HEK293 (cell line): ENCODE measurements at regions not wholly inside any gene's neighbourhood (a gene's known extent, or its start where the extent isn't known, plus 50 kb on each side); places are given as distances from the start of the nearest gene placed in this dataset.

Experiments used
- CTCF ChIA-PET: fragments of 350-600 bp; formaldehyde crosslinking; extraction: SDS; loops from one replicate; lab custom pipeline; 2021; ENCODE audit warnings: antibody characterized with exemption; lab: Yijun Ruan, JAX
- POLR2A ChIA-PET: fragments of 300-600 bp; formaldehyde crosslinking; extraction: SDS; loops from one replicate; lab custom pipeline; 2020; ENCODE audit warnings: antibody characterized with exemption, inconsistent platforms; lab: Yijun Ruan, JAX
- H3K27ac ChIP-seq: fragments of 200-500 bp; sonication (Bioruptor generic); 2 replicates; pipeline ENCODE4 v1.5.1; 2014; ENCODE audit warnings: low read depth, low read length, control low read depth, inconsistent platforms; ENCODE audit errors: extremely low read depth
- H3K36me3 ChIP-seq, 2 experiments: fragments of 200-500 bp in 1 of 2; sonication (Bioruptor generic) in 1 of 2; 1 replicate in 1 of 2; 2 replicates in 1 of 2; pipeline ENCODE4 v1.5.1; 2014 to 2017; ENCODE audit warnings: inconsistent platforms in 2 of 2, low read length in 2 of 2; ENCODE audit not compliant: control insufficient read depth in 2 of 2, insufficient read depth in 1 of 2
- H3K4me1 ChIP-seq: fragments of 200-500 bp; sonication (Bioruptor generic); 2 replicates; pipeline ENCODE4 v1.5.1; 2014; ENCODE audit warnings: mild to moderate bottlenecking, low read length, inconsistent platforms; ENCODE audit not compliant: control insufficient read depth, insufficient read depth
- H3K4me3 ChIP-seq: 2 replicates; pipeline ENCODE4 v1.5.1; 2011; ENCODE audit warnings: low read depth, mild to moderate bottlenecking, control low read depth, low read length, moderate library complexity
- H3K9me3 ChIP-seq: fragments of 200-500 bp; sonication (Bioruptor generic); 2 replicates; pipeline ENCODE4 v1.5.1; 2014; ENCODE audit warnings: low read depth, low read length, inconsistent platforms; ENCODE audit not compliant: control insufficient read depth, insufficient read depth
- FEZF1 ChIP-seq: fragments of 450-650 bp; formaldehyde crosslinking; IDR thresholded peaks from 2 replicates; pipeline ENCODE4 v1.5.1; 2016; ENCODE audit warnings: missing biosample characterization, missing genetic modification characterization
- IKZF3 ChIP-seq: fragments of 450-650 bp; IDR thresholded peaks from 2 replicates; pipeline ENCODE4 v1.5.0; 2018; ENCODE audit warnings: missing biosample characterization, mild to moderate bottlenecking, missing genetic modification characterization, moderate library complexity
- KLF1 ChIP-seq: fragments of 450-650 bp; formaldehyde crosslinking; IDR thresholded peaks from 2 replicates; pipeline ENCODE4 v1.5.1; 2016; ENCODE audit warnings: missing biosample characterization, missing genetic modification characterization
- MZF1 ChIP-seq: fragments of 450-650 bp; formaldehyde crosslinking; IDR thresholded peaks from 2 replicates; pipeline ENCODE4 v1.5.1; 2017; ENCODE audit warnings: missing biosample characterization, missing genetic modification characterization, borderline replicate concordance
- RBAK ChIP-seq: fragments of 450-650 bp; formaldehyde crosslinking; IDR thresholded peaks from 2 replicates; pipeline ENCODE4 v1.5.1; 2016; ENCODE audit warnings: missing biosample characterization, missing genetic modification characterization
- SP3 ChIP-seq: fragments of 450-650 bp; formaldehyde crosslinking; IDR thresholded peaks from 2 replicates; pipeline ENCODE4 v1.5.1; 2016; ENCODE audit warnings: missing biosample characterization, missing genetic modification characterization
- ZBTB8A ChIP-seq: fragments of 450-650 bp; formaldehyde crosslinking; IDR thresholded peaks from 2 replicates; pipeline ENCODE4 v1.5.1; 2016; ENCODE audit warnings: missing biosample characterization, missing genetic modification characterization
- ZFP3 ChIP-seq: fragments of 450-650 bp; formaldehyde crosslinking; IDR thresholded peaks from 2 replicates; pipeline ENCODE4 v1.5.1; 2016; ENCODE audit warnings: low read depth, missing biosample characterization, missing genetic modification characterization
- ZFP69B ChIP-seq: fragments of 450-650 bp; formaldehyde crosslinking; IDR thresholded peaks from 2 replicates; pipeline ENCODE4 v1.5.1; 2016; ENCODE audit warnings: missing biosample characterization, missing genetic modification characterization
- ZNF10 ChIP-seq: fragments of 450-650 bp; formaldehyde crosslinking; IDR thresholded peaks from 2 replicates; pipeline ENCODE4 v1.5.1; 2017; ENCODE audit warnings: missing biosample characterization, missing genetic modification characterization
- ZNF175 ChIP-seq: fragments of 450-650 bp; formaldehyde crosslinking; IDR thresholded peaks from 2 replicates; pipeline ENCODE4 v1.5.1; 2016; ENCODE audit warnings: missing biosample characterization, missing genetic modification characterization
- ZNF2 ChIP-seq: fragments of 450-650 bp; formaldehyde crosslinking; IDR thresholded peaks from 2 replicates; pipeline ENCODE4 v1.5.1; 2016; ENCODE audit warnings: missing biosample characterization, missing genetic modification characterization
- ZNF423 ChIP-seq: fragments of 450-650 bp; formaldehyde crosslinking; IDR thresholded peaks from 2 replicates; pipeline ENCODE4 v1.5.1; 2016; ENCODE audit warnings: missing biosample characterization, missing genetic modification characterization
- ZNF433 ChIP-seq: fragments of 450-650 bp; formaldehyde crosslinking; IDR thresholded peaks from 2 replicates; pipeline ENCODE4 v1.5.1; 2016; ENCODE audit warnings: missing biosample characterization, missing genetic modification characterization, low read depth
- ZNF544 ChIP-seq: fragments of 450-650 bp; formaldehyde crosslinking; IDR thresholded peaks from 2 replicates; pipeline ENCODE4 v1.5.0; 2017; ENCODE audit warnings: missing biosample characterization, missing genetic modification characterization
- ZNF621 ChIP-seq: fragments of 450-650 bp; formaldehyde crosslinking; IDR thresholded peaks from 2 replicates; pipeline ENCODE4 v1.5.1; 2017; ENCODE audit warnings: missing biosample characterization, missing genetic modification characterization
- ZNF624 ChIP-seq: fragments of 450-650 bp; formaldehyde crosslinking; IDR thresholded peaks from 2 replicates; pipeline ENCODE4 v1.5.1; 2017; ENCODE audit warnings: missing biosample characterization, missing genetic modification characterization
- ZNF629 ChIP-seq: fragments of 450-650 bp; formaldehyde crosslinking; IDR thresholded peaks from 2 replicates; pipeline ENCODE4 v1.5.1; 2017; ENCODE audit warnings: missing biosample characterization, missing genetic modification characterization
- ZNF785 ChIP-seq: fragments of 450-650 bp; formaldehyde crosslinking; IDR thresholded peaks from 2 replicates; pipeline ENCODE4 v1.5.1; 2016; ENCODE audit warnings: missing biosample characterization, missing genetic modification characterization
- ZSCAN16 ChIP-seq: fragments of 450-650 bp; formaldehyde crosslinking; IDR thresholded peaks from 2 replicates; pipeline ENCODE4 v1.5.1; 2016; ENCODE audit warnings: missing biosample characterization, missing genetic modification characterization
- TF ChIP-seq, protein P1 (sequence below): fragments of 450-650 bp; formaldehyde crosslinking; IDR thresholded peaks from 2 replicates; pipeline ENCODE4 v1.5.1; 2016; ENCODE audit warnings: missing biosample characterization, missing genetic modification characterization, low read depth
- TF ChIP-seq, protein P2 (sequence below): fragments of 450-650 bp; formaldehyde crosslinking; IDR thresholded peaks from 2 replicates; pipeline ENCODE4 v1.5.1; 2016; ENCODE audit warnings: missing biosample characterization, missing genetic modification characterization
- TF ChIP-seq, protein P3 (sequence below): sonication (generic); formaldehyde crosslinking; IDR thresholded peaks from 2 replicates; pipeline ENCODE4 v1.8.1; 2022; ENCODE audit warnings: mild to moderate bottlenecking, moderate library complexity, missing genetic modification reagents

DNA sequence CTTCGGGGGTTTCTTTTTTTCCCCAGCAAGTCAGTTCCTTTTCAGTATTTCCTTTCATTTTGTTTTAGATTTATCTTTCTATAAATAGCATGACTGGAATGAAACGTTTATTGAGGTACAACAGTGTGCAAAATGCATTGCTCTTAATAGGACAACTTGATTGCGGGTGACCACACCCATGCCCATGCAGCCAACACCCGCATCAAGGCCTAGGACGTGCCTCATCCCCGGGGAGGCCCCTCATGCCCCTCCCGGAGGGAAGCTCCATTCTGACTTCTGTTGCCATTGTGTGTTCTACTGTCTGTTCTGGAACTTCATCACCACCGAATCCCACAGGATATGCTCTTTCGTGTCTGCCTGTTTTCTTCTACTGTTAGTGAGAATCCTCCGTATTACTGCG lies 82.2 kb downstream of the RPS6KA4 start:
- no peaks in the 10 kb centered on the region for H3K4me1 ChIP-seq
- TF ChIP-seq ZNF624 (no peak), ZNF629 (tag by site-specific recombination) (no peak), KLF1 (tag by site-specific recombination) (peak; percentile 51), ZSCAN16 (tag by site-specific recombination) (no peak), FEZF1 (tag by site-specific recombination) (no peak), ZNF544 (no peak)
- H3K4me3 ChIP-seq: no peak overlapping the region
- CTCF ChIA-PET: interaction anchor here (0.7 to 1.3 kb wide), 2 partner anchors 140 to 208 kb away, joined by 3 to 5 read pairs; no protein-coding TSS in a partner anchor
- no peak overlapping the region for H3K27ac ChIP-seq
- POLR2A ChIA-PET: no interaction called here
- H3K36me3 ChIP-seq: no peaks in the 10 kb centered on the region
- H3K9me3 ChIP-seq: no peaks in the 10 kb centered on the region

DNA sequence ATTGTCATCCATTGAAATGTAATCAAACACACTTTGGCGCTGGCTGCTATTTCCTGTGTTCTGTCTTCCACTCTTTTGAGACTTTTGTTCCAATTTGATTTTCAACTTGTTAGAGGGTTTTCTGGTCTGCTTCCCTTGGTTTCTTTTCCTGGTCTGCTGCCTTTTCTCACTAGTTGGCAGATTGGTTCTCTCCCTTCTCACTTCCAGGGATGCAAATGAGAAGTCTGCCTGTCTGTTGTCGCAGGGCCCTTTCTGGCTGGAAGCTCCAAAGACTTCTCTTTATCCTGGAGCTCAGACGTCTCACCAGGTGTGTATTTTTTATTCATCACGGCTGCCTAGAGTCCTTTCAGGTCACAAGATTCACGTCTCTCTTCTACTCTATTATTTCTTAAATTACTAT lies 84.0 kb downstream of the RPS6KA4 start:
- Histone ChIP-seq H3K27ac (no peak overlapping the region), H3K36me3 (no peaks in the 10 kb centered on the region)
- CTCF ChIA-PET: interaction anchor here (1.1 to 1.2 kb wide), 4 partner anchors 8 to 208 kb away, joined by 3 read pairs; no protein-coding TSS in a partner anchor
- TF ChIP-seq ZNF423 (tag by site-specific recombination) (no peak), ZNF785 (tag by site-specific recombination) (no peak), ZNF433 (tag by site-specific recombination) (no peak), MZF1 (tag by site-specific recombination) (no peak), ZSCAN16 (tag by site-specific recombination) (no peak), ZNF175 (tag by site-specific recombination) (no peak), ZNF2 (no peak), ZFP3 (no peak), IKZF3 (tag by site-specific recombination) (no peak), ZNF621 (tag by site-specific recombination) (no peak), ZNF10 (tag by site-specific recombination) (no peak), ZFP69B (tag by site-specific recombination) (no peak), ZBTB8A (tag by site-specific recombination) (no peak)
- TF ChIP-seq, protein P1, sequence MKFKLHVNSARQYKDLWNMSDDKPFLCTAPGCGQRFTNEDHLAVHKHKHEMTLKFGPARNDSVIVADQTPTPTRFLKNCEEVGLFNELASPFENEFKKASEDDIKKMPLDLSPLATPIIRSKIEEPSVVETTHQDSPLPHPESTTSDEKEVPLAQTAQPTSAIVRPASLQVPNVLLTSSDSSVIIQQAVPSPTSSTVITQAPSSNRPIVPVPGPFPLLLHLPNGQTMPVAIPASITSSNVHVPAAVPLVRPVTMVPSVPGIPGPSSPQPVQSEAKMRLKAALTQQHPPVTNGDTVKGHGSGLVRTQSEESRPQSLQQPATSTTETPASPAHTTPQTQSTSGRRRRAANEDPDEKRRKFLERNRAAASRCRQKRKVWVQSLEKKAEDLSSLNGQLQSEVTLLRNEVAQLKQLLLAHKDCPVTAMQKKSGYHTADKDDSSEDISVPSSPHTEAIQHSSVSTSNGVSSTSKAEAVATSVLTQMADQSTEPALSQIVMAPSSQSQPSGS (tag by site-specific recombination): no peak
- TF ChIP-seq, all 188 proteins: peak for 0
- Histone ChIP-seq H3K4me1 (no peaks in the 10 kb centered on the region), H3K4me3 (no peak overlapping the region), H3K9me3 (no peaks in the 10 kb centered on the region)
- POLR2A ChIA-PET: no interaction called here

DNA sequence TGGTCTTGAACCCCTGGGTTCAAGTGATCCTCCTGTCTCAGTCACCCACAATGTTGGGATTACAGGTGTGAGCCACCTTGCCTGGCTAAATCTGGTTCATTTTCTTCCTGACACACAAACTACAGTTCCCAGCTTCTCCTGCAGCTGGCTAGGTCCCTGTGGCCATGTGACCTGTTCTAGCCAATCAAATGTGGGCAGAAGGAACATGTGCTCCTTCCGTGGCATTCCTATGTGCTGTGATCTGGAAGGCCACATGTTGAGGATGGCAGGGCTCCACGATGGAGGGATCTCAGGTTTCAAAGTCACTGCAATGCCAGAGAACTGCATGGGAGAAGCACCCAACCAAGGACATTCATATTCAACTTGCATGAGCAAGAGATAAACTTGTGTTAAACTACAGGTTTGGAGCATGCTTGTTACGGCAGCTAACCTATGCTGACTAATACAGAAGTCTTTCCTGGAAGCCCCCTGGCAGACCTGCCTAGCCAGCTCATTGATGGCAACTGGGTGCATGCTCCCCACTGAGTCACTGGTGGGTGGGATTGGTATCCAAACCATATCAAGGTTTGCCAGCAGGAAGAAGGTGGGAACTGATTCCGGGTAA lies 86.0 kb downstream of the RPS6KA4 start:
- peak; percentile 96 for TF ChIP-seq RBAK (tag by site-specific recombination)
- TF ChIP-seq, protein P2, sequence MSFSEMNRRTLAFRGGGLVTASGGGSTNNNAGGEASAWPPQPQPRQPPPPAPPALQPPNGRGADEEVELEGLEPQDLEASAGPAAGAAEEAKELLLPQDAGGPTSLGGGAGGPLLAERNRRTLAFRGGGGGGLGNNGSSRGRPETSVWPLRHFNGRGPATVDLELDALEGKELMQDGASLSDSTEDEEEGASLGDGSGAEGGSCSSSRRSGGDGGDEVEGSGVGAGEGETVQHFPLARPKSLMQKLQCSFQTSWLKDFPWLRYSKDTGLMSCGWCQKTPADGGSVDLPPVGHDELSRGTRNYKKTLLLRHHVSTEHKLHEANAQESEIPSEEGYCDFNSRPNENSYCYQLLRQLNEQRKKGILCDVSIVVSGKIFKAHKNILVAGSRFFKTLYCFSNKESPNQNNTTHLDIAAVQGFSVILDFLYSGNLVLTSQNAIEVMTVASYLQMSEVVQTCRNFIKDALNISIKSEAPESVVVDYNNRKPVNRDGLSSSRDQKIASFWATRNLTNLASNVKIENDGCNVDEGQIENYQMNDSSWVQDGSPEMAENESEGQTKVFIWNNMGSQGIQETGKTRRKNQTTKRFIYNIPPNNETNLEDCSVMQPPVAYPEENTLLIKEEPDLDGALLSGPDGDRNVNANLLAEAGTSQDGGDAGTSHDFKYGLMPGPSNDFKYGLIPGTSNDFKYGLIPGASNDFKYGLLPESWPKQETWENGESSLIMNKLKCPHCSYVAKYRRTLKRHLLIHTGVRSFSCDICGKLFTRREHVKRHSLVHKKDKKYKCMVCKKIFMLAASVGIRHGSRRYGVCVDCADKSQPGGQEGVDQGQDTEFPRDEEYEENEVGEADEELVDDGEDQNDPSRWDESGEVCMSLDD: no peak
- TF ChIP-seq, protein P3, sequence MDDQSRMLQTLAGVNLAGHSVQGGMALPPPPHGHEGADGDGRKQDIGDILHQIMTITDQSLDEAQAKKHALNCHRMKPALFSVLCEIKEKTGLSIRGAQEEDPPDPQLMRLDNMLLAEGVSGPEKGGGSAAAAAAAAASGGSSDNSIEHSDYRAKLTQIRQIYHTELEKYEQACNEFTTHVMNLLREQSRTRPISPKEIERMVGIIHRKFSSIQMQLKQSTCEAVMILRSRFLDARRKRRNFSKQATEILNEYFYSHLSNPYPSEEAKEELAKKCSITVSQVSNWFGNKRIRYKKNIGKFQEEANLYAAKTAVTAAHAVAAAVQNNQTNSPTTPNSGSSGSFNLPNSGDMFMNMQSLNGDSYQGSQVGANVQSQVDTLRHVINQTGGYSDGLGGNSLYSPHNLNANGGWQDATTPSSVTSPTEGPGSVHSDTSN: no peak
- TF ChIP-seq SP3 (tag by site-specific recombination): no peak
- no peak overlapping the region for H3K27ac ChIP-seq
- no peaks in the 10 kb centered on the region for H3K36me3 ChIP-seq
- POLR2A ChIA-PET: interaction anchor here (0.6 kb wide), 1 partner anchor 313 kb away, joined by 6 read pairs; no protein-coding TSS in a partner anchor
- H3K9me3 ChIP-seq: no peaks in the 10 kb centered on the region
- H3K4me3 ChIP-seq: no peak overlapping the region
- CTCF ChIA-PET: interaction anchor here (0.8 to 2.2 kb wide), 2 partner anchors 88 to 204 kb away, joined by 5 to 8 read pairs; no protein-coding TSS in a partner anchor
- peaks cover 3% of the 10 kb centered on the region; the same call in 1 of the 2 replicates for H3K4me1 ChIP-seq
